NCI-H146 treated with DMSO at 0.1 percent for 48 hours (cell line): ENCODE measurements at regions not wholly inside any gene's neighbourhood (a gene's known extent, or its start where the extent isn't known, plus 50 kb on each side); places are given as distances from the start of the nearest gene placed in this dataset.
"Not testable (repeated sequence)": the region's sequence is repeated elsewhere in the genome, so short reads cannot be mapped to it uniquely, and the experiment has no call there.

ENCODE experiments used
- DNase-seq: peaks from one replicate; lab custom pipeline; 2025; ENCODE audit not compliant: unreplicated experiment; lab: John Stamatoyannopoulos, UW

- no peak for DNase-seq
These were observed 66.3 kb upstream of the UFM1 start for GRCh38 chr13:38283346-38283745.

- DNase-seq: no peak
These were observed 84.5 kb upstream of the UFM1 start for GRCh38 chr13:38265132-38265497.

GRCh38 chr13:38264363-38265131, 85.1 kb upstream of the UFM1 start:
- DNase-seq: no peak

GRCh38 chr13:38262211-38262610, 87.4 kb upstream of the UFM1 start:
- no peak for DNase-seq

- DNase-seq: no peak
These were observed 94.1 kb upstream of the UFM1 start for GRCh38 chr13:38255600-38255999.

GRCh38 chr13:38239874-38240273, 109.8 kb upstream of the UFM1 start:
- no peak for DNase-seq

- no peak for DNase-seq
These were observed 121.3 kb upstream of the UFM1 start for GRCh38 chr13:38228322-38228721.

- DNase-seq: no peak
These were observed 123.2 kb upstream of the UFM1 start for GRCh38 chr13:38226496-38226895.

GRCh38 chr13:38223089-38223488, 126.6 kb upstream of the UFM1 start:
- DNase-seq: no peak

GRCh38 chr13:38221120-38221519, 128.5 kb upstream of the UFM1 start:
- DNase-seq: not testable (repeated sequence)

GRCh38 chr13:38216181-38216580, 133.5 kb upstream of the UFM1 start:
- DNase-seq: no peak

- no peak for DNase-seq
These were observed 136.3 kb upstream of the UFM1 start for GRCh38 chr13:38213314-38213713.

GRCh38 chr13:38210928-38211596, 138.6 kb upstream of the UFM1 start:
- no peak for DNase-seq

GRCh38 chr13:38204556-38204955, 145.1 kb upstream of the UFM1 start:
- no peak for DNase-seq

- no peak for DNase-seq
These were observed 146.9 kb upstream of the UFM1 start for GRCh38 chr13:38202740-38203139.

- DNase-seq: no peak
These were observed 158.6 kb upstream of the UFM1 start for GRCh38 chr13:38191016-38191415.

GRCh38 chr13:38180670-38181069, 169.0 kb upstream of the UFM1 start:
- no peak for DNase-seq

GRCh38 chr13:38180126-38180525, 169.5 kb upstream of the UFM1 start:
- no peak for DNase-seq

- no peak for DNase-seq
These were observed 173.0 kb upstream of the UFM1 start for GRCh38 chr13:38176664-38177063.

GRCh38 chr13:38173403-38173802, 176.2 kb upstream of the UFM1 start:
- no peak for DNase-seq

- DNase-seq: no peak
These were observed 182.4 kb upstream of the UFM1 start for GRCh38 chr13:38167164-38167822.

GRCh38 chr13:38166116-38166515, 183.5 kb upstream of the UFM1 start:
- no peak for DNase-seq
